Cardiac muscle cell (in vitro differentiated cells and primary cell): ENCODE measurements at regions not wholly inside any gene's neighbourhood (a gene's known extent, or its start where the extent isn't known, plus 50 kb on each side); places are given as distances from the start of the nearest gene placed in this dataset.
"Not testable (repeated sequence)": the region's sequence is repeated elsewhere in the genome, so short reads cannot be mapped to it uniquely, and the experiment has no call there.

Experiments
- DNase-seq, 2 donors: peaks; one replicate each; pipeline versions ENCODE4 v3.0.0 to v3.0.0-alpha.2; 2010 to 2017; ENCODE audit warnings: low read depth in 1 of 2, low spot score in 1 of 2
- H3K27ac ChIP-seq: fragments of 200-600 bp; sonication (generic); 2 replicates; pipeline ENCODE4 v1.5.1; 2016
- H3K27me3 ChIP-seq: fragments of 200-600 bp; sonication (generic); 2 replicates; pipeline ENCODE4 v1.6.0; 2016; ENCODE audit warnings: control low read depth
- H3K36me3 ChIP-seq: fragments of 200-600 bp; sonication (generic); 2 replicates; pipeline ENCODE4 v1.5.1; 2016; ENCODE audit warnings: control low read depth
- H3K4me1 ChIP-seq: fragments of 200-600 bp; sonication (generic); 2 replicates; pipeline ENCODE4 v1.8.1; 2017; ENCODE audit warnings: low read depth, mild to moderate bottlenecking, mixed run types
- H3K4me3 ChIP-seq: fragments of 200-600 bp; sonication (generic); 2 replicates; pipeline ENCODE4 v1.5.1; 2016; ENCODE audit warnings: mild to moderate bottlenecking
- H3K9me3 ChIP-seq: fragments of 200-600 bp; sonication (generic); 2 replicates; pipeline ENCODE4 v1.5.1; 2017; ENCODE audit warnings: low read depth, mild to moderate bottlenecking, control low read depth
- TF ChIP-seq, protein P1 (sequence below): IDR thresholded peaks from 2 replicates; pipeline ENCODE4 v1.5.1; 2012; ENCODE audit warnings: low read depth, mild to moderate bottlenecking, low read length

DNA sequence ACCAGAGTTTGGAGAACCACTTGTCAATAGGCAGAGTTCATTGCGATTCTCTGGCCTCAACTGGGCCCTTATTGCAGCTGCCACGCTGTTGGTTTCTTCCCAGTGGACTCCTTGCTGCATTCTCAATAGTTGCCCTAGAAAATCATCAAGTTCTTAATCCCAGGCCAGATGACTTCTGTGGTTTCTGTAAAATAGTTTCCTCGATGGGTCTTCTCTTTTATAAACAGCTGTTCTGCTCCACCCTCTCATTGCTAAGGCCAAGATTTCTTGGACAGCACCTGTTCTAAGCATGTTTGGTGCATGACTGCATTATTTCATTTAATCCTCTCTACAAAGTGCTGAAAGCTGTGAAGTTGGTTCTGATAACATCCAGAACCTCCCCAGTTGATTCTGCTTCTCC lies 131.0 kb downstream of the BCL2L11 start:
- no peak overlapping the region for H3K4me3 ChIP-seq
- DNase-seq, result no peak
- H3K36me3 ChIP-seq, result no peaks in the 10 kb centered on the region
- H3K27me3 ChIP-seq, result no peaks in the 10 kb centered on the region
- TF ChIP-seq, protein P1, sequence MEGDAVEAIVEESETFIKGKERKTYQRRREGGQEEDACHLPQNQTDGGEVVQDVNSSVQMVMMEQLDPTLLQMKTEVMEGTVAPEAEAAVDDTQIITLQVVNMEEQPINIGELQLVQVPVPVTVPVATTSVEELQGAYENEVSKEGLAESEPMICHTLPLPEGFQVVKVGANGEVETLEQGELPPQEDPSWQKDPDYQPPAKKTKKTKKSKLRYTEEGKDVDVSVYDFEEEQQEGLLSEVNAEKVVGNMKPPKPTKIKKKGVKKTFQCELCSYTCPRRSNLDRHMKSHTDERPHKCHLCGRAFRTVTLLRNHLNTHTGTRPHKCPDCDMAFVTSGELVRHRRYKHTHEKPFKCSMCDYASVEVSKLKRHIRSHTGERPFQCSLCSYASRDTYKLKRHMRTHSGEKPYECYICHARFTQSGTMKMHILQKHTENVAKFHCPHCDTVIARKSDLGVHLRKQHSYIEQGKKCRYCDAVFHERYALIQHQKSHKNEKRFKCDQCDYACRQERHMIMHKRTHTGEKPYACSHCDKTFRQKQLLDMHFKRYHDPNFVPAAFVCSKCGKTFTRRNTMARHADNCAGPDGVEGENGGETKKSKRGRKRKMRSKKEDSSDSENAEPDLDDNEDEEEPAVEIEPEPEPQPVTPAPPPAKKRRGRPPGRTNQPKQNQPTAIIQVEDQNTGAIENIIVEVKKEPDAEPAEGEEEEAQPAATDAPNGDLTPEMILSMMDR, result no peak
- no peaks in the 10 kb centered on the region for H3K9me3 ChIP-seq
- no peaks in the 10 kb centered on the region for H3K4me1 ChIP-seq
- no peak overlapping the region for H3K27ac ChIP-seq

DNA sequence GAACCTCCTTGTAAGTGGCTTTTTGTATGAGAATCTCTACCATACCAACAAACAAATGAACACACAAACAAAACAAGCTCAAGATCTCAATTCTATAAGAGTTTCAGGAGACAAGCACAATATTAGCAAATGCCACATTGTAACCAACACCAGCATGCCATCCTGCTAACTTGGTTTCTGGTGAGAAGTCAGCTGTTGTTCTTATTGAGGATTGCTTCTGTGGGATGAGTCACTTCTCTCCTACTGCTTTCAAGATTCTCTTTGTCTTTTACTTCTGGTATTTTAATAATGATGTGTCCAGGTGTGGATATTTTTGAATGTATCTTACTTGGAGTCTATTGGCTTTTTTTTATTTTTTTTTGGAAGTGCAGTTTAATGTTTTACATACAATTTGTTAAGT lies 131.7 kb downstream of the BCL2L11 start:
- H3K9me3 ChIP-seq, result no peaks in the 10 kb centered on the region
- no peak overlapping the region for H3K4me3 ChIP-seq
- TF ChIP-seq, protein P1, result no peak
- H3K36me3 ChIP-seq, result no peaks in the 10 kb centered on the region
- DNase-seq, result no peak
- no peaks in the 10 kb centered on the region for H3K4me1 ChIP-seq
- no peak overlapping the region for H3K27ac ChIP-seq
- no peaks in the 10 kb centered on the region for H3K27me3 ChIP-seq

DNA sequence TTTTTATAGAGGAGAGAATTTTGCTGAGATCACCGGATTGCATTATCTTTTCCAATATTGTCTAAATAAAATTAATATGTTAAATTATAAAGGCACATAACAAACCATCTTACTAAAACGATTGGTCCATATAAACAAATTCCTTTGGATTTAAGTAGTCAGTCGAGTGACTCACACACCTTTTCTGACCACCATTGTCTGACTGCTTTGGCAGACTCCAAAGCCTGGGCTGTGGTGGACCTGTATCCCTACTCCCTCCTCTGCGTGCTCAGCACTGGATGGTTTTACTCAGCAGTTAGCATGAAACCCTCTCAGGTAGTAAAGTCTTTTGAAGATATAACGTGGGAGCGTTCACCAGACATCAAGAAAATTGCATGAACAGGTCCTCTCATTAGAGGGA lies 134.2 kb downstream of the BCL2L11 start:
- not testable (repeated sequence) for H3K9me3 ChIP-seq, H3K4me3 ChIP-seq, H3K27ac ChIP-seq, H3K27me3 ChIP-seq, H3K36me3 ChIP-seq, H3K4me1 ChIP-seq, DNase-seq

DNA sequence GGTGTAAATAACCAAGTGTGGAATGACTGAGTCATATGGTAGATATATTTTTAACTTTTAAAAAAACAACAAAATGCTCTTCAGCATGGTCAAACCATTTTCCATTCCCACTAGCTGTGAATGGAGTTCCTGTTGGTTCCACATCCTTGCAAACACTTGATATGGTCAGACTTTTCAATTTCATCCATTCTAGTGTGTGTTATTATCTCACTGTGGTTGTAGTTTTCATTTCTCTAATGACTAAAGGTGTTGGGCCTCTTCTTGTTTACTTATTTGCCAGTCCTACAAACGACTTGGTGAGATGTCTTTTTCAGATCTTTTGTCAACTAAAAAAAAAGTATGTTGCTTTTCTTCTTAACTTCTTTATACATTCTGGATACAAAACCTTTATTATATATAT lies 135.9 kb downstream of the BCL2L11 start:
- not testable (repeated sequence) for H3K4me3 ChIP-seq, H3K27ac ChIP-seq, H3K4me1 ChIP-seq, H3K36me3 ChIP-seq, H3K9me3 ChIP-seq, H3K27me3 ChIP-seq, DNase-seq

DNA sequence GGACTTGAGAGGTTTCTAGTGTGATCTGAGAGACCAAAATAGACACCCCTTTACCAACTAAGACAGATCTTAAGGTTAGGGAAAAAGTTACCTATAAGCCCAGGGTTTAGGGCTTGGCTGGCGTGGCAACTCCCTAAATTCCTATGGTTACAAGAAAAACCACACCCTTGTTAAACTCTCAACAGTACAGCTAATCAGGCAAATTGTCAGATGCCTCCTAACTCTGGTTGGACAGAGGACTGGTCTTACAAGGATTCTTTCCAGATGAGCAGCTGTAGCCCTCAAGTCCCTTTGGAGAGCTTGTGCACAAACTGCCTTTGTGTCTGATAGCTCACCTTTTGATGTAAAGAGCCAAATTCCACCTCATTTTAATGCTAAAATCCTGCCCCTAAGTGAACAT lies 136.9 kb downstream of the BCL2L11 start:
- not testable (repeated sequence) for H3K27me3 ChIP-seq, H3K36me3 ChIP-seq, H3K9me3 ChIP-seq, H3K4me1 ChIP-seq, H3K4me3 ChIP-seq, DNase-seq, H3K27ac ChIP-seq

DNA sequence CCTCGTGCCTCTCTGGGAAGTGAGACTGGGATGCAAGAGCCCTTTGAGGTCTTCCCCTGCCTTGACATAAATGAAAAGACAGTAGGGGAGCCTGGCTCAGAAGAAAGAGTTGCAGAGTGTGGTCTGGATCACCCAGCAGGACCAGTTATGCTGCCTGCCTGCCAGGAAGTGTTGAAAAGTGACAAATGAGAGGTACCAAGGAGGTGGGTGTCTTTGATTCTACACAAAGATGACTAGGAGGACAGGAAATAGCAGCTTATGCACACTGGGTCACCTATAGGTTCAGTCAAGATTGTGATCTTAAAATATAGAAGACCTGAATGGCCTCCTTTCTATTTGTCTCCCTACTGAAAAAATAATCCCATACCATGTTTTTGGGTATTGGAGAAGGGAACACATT lies 137.6 kb downstream of the BCL2L11 start:
- not testable (repeated sequence) for DNase-seq, H3K27ac ChIP-seq, H3K36me3 ChIP-seq, H3K9me3 ChIP-seq, H3K4me3 ChIP-seq, H3K4me1 ChIP-seq, H3K27me3 ChIP-seq

DNA sequence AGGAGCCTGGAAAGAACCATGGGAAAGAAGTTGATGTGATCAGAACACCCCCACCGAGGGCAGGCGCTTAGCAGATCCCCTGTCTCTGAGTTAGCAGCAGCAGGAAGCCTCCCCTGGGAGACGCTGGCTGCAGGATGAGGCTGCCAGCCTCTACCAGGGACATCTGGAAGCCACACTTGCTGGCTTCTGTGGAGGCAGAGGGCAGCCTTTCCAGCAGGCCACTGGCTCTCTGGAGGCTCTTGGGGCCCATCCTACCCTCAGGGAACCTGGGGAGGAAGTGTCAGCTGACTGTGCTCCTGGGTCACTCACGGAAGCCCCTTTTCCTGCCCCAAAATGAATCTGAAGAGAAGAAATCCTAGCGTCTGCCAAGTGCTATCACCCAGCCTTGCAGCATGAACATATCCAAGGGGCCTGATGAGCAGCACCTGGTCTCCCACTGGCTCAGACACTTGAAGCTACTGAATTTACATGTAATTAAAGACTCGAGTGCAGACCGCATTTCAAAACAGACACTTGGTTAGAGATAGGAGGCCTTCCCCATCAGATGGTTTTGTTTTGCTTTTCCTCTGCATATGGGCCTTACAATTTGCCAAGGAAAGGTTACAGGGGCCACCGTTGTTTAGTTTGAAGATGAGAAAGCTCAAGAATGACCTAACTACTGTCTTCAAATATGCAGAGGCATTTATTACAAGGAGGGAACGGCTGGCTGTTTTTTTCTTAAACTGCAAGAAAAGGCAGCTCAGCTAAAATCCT lies 142.1 kb downstream of the BCL2L11 start:
- not testable (repeated sequence) for DNase-seq, H3K4me3 ChIP-seq, H3K9me3 ChIP-seq, H3K4me1 ChIP-seq, H3K27me3 ChIP-seq, H3K36me3 ChIP-seq, H3K27ac ChIP-seq

DNA sequence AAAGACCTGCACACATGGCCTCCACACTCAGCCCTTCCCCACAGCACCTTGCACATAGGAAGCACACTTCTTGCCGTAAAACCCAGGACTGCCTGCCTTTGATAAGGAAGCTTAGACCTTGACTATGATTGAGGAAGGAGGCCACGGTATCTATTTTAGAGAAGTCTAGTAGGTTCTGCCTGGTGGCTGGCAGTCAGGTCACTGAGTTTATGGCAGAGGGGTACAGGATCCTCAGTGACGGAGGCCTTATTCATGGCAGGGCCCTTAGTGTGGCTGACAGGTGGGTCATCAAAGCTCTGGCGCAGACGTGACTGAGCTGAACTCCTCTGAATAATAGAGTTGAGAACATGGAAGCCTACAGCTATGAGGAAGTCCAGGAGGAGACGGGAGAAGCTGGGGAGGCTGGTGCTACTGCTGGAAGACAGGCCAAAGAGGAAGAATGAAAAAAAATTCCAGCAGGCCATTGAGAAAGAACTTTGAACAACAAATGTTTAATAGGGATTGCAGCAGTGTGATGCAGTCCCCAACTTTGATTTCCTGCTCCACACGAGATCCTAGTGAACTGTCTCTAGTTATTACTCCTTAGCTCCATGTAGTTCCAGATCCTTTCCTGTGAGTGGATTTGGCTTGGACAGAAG lies 142.8 kb downstream of the BCL2L11 start:
- H3K27ac ChIP-seq, H3K4me1 ChIP-seq, H3K27me3 ChIP-seq, H3K4me3 ChIP-seq, DNase-seq, H3K36me3 ChIP-seq, H3K9me3 ChIP-seq: not testable (repeated sequence)

DNA sequence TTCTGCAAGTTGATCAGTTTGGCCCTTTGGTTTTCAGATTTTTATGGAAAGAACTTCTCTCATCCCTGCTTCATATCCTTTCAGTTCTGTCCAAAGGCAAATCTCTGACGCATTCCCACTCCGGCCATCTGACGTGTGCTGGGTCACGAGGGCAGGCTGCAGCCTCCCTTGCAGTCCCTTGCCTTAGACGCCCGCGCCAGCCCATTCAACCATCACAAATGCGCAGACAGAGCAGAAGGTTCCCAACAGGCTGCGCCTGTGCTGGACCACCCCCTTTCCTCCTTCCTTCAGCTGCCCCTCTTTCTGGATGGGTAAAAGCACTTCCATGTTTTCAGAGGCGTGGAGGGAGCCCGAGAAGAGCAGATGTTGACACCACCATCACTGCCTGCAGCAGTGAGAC lies 144.2 kb downstream of the BCL2L11 start:
- H3K27me3 ChIP-seq, H3K36me3 ChIP-seq, H3K4me3 ChIP-seq, H3K4me1 ChIP-seq, DNase-seq, H3K9me3 ChIP-seq, H3K27ac ChIP-seq: not testable (repeated sequence)

DNA sequence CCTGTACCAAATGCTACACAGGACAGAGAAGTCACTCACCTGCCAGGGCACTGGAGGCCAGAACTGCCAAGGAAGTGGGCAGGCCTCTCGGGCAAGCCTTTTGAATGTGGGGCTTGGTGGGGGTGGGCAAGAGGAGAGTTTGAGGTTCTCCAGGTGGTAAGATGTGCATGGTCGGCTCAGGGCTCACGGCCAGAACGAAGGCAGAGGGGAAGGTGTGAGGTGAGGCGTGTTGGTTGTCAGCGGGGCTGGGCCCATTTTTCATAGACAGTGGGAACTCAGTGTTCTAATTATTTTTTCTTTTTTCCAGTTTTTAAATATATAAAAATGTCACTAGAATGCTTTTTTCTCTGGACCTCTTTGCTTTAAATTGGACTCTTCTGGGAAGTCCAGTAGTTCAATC lies 145.8 kb downstream of the BCL2L11 start:
- H3K9me3 ChIP-seq, H3K4me1 ChIP-seq, H3K4me3 ChIP-seq, H3K27ac ChIP-seq, H3K36me3 ChIP-seq, H3K27me3 ChIP-seq, DNase-seq: not testable (repeated sequence)
